Skeletal muscle cell (primary cell): ENCODE measurements at regions not wholly inside any gene's neighbourhood (a gene's known extent, or its start where the extent isn't known, plus 50 kb on each side); places are given as distances from the start of the nearest gene placed in this dataset.
"Not testable (repeated sequence)": the region's sequence is repeated elsewhere in the genome, so short reads cannot be mapped to it uniquely, and the experiment has no call there.

ENCODE experiments used
- DNase-seq: peaks from one replicate; pipeline ENCODE4 v3.0.0-alpha.2; 2010; ENCODE audit warnings: low read depth
- H3K4me3 ChIP-seq: 2 replicates; pipeline ENCODE4 v1.5.1; 2011; ENCODE audit warnings: low read depth, mild to moderate bottlenecking, control low read depth, low read length, moderate library complexity

DNA sequence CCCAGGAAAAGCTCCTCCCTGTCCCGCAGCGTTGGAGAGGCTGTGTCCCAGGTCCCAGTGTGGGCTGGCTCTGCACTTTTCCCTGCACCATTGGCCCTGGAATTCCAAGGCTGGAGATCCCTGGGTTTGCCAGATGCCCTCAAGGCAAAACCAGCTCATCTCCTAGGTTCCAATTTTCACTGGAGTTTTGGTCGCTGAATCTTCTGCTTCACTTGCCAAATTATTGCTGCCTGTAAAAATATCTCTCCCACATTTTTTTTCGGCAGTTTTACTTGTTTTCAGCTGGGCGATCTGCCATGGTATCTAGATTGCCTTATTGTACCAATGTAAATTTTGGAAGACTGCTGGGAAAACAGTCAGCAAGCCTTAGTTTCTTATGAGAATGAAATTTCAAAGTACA lies 150.9 kb upstream of the ATP10A start:
- DNase-seq: no peak
- H3K4me3 ChIP-seq: no peak overlapping the region

DNA sequence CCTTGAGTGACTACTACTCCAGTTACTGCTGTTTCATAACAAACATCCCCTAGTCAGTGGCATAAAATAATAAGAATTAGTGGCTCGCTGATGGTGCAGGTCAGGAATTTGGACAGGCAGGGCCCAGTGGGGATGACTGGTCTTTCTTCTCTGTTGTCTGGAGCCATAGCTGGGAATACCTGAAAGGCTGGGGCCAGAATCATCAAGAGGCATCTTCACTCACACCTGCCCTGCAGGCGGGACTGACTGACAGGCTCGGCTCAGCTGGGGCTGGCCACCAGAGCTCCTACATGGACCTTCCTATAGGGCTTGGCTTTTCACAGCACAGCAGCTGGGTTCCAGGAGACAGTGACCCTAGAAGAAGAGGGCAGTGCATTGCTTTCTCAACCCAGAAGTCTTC lies 148.8 kb upstream of the ATP10A start:
- H3K4me3 ChIP-seq: no peak overlapping the region

DNA sequence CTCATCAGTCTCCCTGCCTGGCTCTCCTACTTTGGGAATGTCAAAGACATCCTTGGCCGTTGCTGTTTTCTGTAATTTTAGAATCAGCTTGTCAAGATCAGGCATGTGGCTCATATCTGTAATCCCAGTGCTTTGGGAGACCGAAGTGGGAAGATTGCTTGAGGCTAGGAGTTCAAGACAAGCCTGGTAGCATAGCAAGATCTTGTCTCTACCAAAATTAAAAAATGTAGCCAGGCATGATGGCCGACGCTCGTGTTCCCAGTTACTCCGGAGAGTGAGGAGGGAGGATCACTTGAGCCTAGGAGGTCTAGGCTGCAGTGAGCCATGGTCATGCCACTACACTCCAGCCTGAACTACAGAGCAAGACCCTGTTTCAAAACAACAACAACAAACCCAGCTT lies 144.0 kb upstream of the ATP10A start:
- no peak for DNase-seq

More for the DNA sequence above, 148.8 kb upstream of the ATP10A start:
- DNase-seq: no peak

DNA sequence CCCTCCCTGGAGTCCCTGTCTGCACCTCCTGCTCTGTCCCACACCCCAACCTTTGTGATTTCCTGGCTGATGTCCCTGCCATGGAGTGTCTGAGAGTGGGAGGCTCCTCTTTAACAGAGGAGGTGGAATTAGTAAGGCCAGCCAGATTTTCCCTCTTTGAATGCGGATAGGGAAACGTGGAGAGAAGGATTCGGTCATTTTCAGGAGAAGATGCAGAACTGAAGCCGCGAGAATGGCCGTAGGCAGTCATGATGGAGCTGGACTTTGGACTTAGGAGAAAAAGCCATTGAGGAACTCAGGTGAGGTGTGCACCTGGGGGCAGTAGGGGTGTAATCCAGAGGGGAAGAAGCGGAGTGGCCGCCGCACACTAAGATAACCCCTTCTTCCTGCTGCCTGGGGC lies 138.1 kb upstream of the ATP10A start:
- no peak for DNase-seq
- no peak overlapping the region for H3K4me3 ChIP-seq

More for the DNA sequence above, 144.0 kb upstream of the ATP10A start:
- H3K4me3 ChIP-seq: no peak overlapping the region

DNA sequence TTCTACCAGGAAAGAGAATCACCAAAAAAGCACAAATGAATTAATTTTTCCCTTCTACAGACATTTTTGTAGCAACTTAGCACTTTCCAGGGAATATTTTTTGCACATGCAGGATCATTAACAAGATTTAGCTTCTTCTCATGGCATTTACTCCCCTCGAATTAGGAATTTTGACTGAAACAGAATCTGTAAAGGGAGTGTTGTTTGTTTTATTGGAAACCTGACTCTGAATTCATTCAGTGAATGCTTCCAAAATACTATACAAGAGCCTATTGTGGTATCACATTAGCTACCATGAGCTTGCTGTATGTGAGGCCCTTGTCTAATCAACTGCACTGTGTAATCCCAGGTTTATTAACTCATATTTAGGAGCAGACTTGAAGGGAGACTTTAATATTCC lies 130.4 kb upstream of the ATP10A start:
- no peak for DNase-seq
- H3K4me3 ChIP-seq: no peak overlapping the region

DNA sequence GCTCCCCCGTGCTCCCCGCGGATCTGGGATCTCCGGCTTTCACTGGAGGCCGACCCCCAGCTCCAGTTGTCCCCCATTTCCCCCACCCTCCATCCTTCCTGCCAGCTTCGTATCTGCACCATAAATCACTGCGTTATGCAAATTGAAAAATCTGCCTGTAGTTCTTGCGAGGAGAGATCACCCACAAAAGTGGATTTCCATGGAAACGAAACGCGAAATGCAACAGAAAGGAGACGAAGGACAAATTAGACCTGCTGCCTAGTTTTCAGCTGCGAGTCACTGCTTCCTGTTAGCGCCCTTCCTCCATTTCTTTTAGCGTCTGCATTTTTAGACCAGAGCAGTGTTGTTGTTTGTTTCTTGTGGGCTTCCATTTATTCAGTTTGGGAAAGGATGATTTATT lies 127.1 kb upstream of the ATP10A start:
- no peak overlapping the region for H3K4me3 ChIP-seq
- DNase-seq: no peak

DNA sequence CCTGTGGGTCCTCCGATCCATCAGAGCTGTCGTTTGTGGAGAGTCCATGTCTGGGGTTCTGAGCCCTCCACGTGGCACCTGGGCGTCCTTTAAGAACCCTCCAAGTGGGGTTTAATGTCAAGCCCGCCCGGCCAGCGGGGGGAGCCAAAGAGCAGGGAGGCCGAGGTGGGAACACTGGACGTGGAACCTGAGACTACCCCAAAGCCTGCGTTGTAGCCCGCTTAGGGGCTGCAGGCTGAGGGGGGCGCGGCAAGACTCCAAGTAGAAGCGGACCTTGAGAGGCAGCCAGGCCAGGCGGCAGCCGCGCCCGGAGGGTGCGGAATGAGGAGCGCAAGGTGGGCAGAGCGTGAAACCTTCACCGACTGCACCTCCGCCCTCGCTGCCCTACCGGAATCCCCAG lies 126.2 kb upstream of the ATP10A start:
- no peak for DNase-seq
- H3K4me3 ChIP-seq: no peak overlapping the region

DNA sequence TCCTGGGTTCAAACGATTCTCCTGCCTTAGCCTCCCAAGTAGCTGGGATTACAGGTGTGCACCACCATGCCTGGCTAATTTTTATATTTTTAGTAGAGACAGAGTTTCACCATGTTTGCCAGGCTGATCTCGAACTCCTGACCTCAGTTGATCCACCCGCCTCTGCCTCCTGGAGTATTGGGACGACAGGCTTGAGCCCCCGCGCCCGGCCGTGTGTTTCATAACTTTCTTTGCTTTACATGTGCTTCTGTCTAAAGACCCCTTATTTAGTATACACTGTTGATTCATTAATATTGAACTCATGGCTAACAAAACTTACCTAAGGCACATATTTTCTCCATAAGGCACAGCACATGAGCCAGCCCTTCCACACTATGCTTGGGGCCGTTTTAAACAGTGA lies 125.6 kb upstream of the ATP10A start:
- H3K4me3 ChIP-seq, DNase-seq: not testable (repeated sequence)

DNA sequence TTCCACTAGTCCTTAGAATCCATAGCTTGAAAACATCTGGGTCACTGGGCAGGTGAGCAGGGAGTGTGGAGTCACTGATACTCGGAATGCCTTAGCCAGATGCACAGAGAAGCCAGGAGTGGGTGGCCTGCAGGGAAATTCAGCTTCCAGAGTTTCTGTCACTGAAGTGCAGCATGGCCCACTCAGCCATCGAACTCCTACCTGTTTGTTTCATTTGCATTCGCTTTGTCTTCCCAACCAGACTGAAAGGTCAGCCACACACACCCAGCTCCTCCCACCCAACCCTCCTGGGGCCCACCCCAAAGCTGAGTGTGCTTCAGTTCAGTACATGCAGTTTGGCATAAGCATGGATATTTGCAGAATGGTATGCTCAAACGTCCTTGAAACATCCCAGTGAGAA lies 124.5 kb upstream of the ATP10A start:
- no peak for DNase-seq
- no peak overlapping the region for H3K4me3 ChIP-seq

DNA sequence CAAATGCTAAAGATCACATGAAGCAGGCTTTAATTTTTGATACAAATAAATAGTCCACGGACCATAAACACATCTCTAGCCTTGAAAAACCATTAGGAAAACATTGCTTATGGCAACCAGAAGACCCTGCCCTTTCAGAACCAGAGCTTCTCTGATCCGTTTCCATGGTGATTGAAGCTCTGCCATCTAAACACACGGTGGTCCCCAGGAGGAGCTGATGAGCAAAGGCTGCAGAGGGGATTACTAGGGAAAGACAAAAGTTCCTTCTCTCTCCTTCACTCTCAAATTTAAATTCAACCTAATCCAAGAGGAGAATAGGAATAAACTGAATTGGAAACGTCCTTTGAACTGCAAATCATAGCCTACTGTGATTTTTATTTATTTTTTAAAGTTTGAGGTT lies 122.0 kb upstream of the ATP10A start:
- no peak overlapping the region for H3K4me3 ChIP-seq
- DNase-seq: no peak

DNA sequence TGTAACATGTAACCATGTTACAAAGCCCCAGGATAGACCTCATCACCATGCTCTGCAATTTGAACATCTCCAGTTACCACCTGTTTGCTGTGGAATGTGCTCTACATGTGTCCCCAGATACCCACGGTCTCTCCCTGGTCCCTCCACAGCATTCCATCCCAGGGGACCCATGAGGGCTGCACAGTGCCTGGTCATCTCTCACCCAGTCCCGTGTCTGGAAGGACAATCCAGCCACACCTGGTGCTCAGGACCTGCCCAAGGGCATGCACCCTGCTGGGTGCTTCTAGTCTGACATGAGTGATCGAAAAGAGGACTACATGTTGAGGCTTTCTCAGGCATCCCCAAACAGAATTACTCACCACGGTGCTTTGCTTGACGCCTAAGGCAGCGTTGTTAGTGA lies 119.6 kb upstream of the ATP10A start:
- no peak overlapping the region for H3K4me3 ChIP-seq
- DNase-seq: no peak

DNA sequence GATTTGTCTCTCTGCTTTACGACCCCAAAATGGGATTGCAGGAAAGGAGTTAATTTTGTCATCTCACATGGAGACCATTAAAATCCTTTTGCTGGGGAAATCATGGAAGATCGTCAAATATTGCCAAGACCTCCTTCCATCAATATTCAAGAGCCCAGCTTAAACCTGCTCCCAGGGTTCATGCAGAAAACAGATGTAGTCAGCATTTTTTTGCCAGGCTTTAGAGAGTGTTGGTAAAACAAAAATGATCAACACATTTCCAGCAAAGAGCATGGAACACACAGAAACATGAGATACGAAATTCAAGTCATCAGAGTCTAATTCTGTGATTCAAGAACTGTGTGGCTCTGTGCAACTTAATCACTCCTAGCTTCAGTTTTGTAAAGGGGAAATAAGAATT lies 118.0 kb upstream of the ATP10A start:
- no peak overlapping the region for H3K4me3 ChIP-seq
- no peak for DNase-seq

DNA sequence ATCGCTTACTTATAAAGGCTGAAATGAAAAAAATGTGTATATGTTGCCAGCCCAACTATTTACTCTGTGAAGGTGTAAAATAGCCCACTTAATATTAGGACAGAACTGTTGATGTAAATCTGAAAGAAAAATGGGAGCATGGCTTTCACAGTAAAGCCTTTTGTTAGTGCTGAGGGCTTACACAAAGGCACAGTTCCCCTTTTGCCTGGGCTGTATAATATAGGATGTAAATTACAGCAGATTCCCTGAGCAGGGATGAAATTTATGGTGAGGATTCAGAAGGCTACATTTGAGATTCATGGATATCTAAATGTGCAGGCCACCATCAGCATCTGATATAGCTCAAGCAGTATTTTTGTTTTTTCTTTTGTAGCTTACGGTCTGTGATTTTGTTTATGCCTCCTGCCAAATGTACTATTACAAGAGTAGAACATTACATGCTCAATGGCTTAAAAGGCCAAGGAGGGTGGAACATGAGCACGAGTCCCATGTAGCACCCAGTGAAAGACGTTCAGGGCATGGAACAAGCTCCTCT lies 109.1 kb upstream of the ATP10A start:
- no peak for DNase-seq
- H3K4me3 ChIP-seq: no peak overlapping the region

DNA sequence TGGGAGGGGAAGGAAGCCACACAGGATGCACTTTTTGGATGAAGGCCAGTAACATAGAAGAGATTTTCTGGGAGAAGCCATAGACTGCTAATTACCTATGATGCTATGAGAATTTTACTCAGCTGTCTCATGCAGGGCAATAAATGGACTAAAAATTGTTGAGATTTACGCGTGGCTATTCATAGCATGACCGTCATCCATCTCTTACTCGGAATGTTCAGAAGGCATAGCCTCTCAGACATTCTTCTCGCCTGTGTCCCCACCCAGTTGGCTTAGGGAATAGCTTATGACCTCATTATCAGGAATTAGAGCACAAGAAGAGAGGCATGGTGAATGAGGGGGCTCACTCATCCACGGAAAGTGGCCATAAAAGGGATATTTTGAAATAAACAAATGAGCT lies 107.9 kb upstream of the ATP10A start:
- no peak for DNase-seq
- H3K4me3 ChIP-seq: no peak overlapping the region

DNA sequence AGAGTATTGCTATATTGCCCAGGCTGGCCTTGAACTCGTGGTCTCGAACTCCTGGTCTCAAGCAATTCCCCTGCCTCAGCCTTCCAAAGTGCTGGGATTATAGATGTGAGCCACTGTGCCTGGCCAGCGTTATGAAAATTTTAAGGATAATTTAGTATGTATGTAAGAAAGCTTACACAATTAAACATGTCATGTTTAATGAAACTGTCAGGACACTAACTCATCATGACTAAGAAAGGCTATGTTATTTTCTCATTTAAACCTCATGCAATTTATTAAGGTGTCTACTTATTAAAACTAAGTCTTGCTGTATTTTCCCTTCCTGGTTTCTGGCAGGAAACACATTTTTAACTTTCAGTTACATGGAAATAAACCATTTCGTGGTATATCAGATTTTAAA lies 106.8 kb upstream of the ATP10A start:
- DNase-seq: no peak
- no peak overlapping the region for H3K4me3 ChIP-seq

DNA sequence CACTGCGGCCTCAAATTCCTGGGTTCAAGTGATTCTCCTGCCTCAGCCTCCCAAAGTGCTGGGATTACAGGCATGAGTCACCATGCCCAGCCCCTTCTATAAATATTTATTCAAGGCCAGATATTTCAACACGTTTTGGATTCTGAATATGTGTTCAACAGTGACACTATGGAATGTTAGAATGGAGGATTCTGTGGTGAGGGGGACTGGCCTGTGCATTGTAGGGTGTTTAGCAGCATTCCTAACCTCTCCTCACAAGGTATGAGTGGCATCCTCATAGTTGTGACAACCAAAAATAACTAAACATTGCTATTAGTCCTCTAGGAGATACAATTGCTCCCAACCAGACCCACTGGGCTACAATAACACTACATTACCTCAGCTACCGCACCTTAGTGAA lies 104.0 kb upstream of the ATP10A start:
- H3K4me3 ChIP-seq: no peak overlapping the region

DNA sequence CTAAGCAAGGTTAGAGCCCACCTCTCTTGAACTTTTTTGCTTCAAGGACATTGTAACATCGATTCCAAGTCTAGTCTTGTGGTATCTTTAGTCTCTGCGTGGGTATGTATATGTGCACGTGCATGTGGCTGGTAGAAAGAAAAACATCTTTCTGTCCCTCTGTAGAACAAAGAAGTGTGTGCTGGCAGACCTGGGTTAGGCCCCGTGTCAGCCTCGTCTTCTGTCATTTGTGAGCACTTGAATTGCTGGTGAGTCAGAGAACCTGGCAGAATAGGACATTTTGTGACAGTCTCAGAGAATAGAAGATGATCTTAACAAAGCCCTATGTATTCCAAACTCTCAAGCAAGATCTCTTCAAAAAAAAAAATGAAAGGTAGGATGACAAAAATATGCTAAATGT lies 102.2 kb upstream of the ATP10A start:
- DNase-seq: no peak
- H3K4me3 ChIP-seq: no peak overlapping the region

More for the DNA sequence above, 104.0 kb upstream of the ATP10A start:
- DNase-seq: no peak

DNA sequence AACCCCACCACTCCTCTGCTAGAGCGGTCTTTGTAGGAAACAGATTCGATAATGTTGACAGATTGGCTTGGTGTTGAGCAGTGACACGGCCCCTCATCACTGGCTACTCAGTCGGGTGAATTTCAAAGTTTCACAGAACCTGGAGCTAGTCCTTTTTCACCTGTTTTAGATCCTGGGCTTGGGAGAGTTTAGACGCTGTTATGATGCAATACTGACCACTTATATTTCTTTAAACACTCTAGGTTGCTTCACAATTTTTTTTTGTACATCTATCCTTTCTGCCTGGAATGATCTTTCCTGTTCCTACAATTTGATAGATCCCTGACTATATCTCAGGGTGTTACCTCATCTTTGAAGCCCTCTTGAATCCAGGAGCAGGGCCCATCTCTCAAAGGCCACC lies 97.1 kb upstream of the ATP10A start:
- no peak for DNase-seq
- no peak overlapping the region for H3K4me3 ChIP-seq

DNA sequence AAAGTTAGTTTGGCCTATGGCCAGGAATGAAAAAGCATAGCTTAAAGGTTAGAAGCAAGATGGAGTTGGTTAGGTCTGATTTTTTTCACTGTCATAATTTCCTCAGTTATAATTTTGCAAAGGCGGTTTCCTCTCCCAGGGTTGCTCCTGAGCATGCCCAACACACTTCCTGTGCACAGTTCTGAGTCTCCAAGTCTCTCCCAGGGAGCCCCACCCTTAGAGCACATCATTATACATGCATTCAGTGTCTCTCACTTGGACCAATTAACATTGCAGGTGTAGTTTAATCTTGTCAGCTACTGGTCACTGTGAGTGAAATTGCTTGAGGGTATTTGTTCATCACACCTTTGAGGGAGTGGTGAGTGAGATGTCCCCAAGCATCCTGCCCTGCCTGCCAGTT lies 96.0 kb upstream of the ATP10A start:
- DNase-seq: no peak
- no peak overlapping the region for H3K4me3 ChIP-seq

DNA sequence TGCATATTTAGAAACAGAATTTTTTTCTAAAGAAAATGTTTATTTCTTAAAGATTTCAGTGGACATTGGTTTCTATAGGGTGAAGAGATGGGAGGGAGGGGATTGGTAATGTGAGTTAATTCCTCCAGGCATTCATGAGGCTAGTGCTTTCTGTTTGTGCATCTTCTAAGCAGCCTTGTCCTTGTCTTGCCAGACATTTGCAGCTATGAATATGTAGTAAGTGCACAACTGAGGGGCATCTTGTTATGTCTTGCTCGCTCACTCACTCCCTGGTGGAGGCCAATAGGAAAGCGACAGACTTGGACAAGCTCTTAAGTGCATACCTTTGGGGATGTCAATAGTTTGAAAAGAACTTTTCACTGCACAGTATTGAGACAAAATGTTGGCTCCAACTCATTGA lies 92.5 kb upstream of the ATP10A start:
- H3K4me3 ChIP-seq: no peak overlapping the region
- DNase-seq: no peak

DNA sequence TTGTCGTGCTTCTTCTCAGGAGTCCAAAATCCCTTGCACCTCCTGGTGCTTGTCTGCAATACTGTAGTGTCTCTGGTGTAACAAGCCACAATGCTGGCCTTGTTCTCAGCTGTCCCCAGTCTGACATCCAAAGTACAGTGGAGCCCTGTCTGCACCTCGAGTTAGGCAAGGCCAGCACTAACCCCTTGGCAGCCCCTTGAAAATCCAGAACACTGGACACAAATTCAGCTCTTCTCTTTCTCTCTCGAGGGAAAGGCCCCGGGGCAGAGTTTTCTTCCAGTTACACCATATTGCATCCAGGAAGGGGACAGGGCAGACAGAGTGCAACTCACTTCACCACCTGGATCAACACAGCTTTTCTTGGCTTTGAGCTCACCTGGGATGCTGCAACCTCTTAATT lies 91.3 kb upstream of the ATP10A start:
- no peak overlapping the region for H3K4me3 ChIP-seq
- DNase-seq: no peak

DNA sequence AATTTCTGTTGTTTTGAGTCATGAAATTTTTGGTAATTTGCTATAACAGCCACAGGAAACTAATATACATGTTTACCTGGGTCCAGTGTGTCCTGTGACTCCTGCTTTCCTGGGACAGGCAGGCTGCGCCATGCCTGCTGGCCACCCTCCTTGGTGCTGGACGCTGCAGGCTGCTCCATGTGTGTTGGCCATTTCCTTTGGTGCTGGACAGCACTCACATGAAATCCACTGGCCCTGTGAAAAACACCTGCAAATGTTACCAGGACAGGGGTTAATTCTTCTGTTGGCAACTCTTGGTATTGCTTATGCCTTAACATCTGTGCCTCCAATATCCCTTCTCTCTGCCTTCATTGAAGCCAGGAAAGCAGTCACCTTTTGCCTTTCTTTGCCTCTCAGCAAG lies 86.9 kb upstream of the ATP10A start:
- H3K4me3 ChIP-seq: no peak overlapping the region
- DNase-seq: no peak
